ENCODE measurements at regions not wholly inside any gene's neighbourhood (a gene's known extent, or its start where the extent isn't known, plus 50 kb on each side); places are given as distances from the start of the nearest gene placed in this dataset.

- no peak overlapping the region for H3K27ac ChIP-seq (ENCODE audit: low read depth, low read length)
- ChIA-PET POLR2A (no interaction called here), CTCF (interaction anchor here (1.0 kb wide), 1 partner anchor 354 kb away, joined by 3 read pairs; no protein-coding TSS in a partner anchor)
- TF ChIP-seq CTCF (IDR thresholded peaks at IDR 0.05; ENCODE audit: low read depth, low read length): no peak
- H3K4me3 ChIP-seq (ENCODE audit: low read depth, low read length): no peak overlapping the region
- H3K27me3 ChIP-seq (ENCODE audit: control insufficient read depth, insufficient read depth, low read length): peaks cover 10% of the 10 kb centered on the region
- no peaks in the 10 kb centered on the region; the same call in 1 of the 2 replicates for H3K9me3 ChIP-seq (ENCODE audit: control insufficient read depth, insufficient read depth, low read length)
- no peak for DNase-seq (ENCODE audit: low read depth, low spot score)
Observed at GRCh38 chr9:126144603-126145456, 181.8 kb upstream of the MVB12B start.

DNA sequence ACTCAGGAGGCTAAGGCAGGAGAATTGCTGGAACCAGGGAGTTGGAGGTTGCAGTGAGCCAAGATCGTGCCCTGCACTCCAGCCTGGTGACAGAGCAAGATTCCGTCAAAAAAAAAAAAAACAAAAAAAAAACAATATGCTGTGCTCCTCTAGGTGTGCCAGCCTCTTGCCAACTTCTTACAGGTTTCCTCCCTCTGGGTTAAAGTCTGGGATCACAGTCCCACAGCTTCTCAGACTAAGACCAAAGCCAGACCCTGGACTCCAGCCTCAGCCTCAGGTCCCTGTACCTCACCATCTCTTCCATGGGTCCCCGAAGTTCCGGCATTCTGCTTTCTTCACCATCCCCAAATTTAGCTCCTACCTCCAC lies 180.8 kb upstream of the MVB12B start:
- TF ChIP-seq CTCF (IDR thresholded peaks at IDR 0.05; ENCODE audit: low read depth, low read length): no peak
- ChIA-PET CTCF (no interaction called here), POLR2A (no interaction called here)

DNA sequence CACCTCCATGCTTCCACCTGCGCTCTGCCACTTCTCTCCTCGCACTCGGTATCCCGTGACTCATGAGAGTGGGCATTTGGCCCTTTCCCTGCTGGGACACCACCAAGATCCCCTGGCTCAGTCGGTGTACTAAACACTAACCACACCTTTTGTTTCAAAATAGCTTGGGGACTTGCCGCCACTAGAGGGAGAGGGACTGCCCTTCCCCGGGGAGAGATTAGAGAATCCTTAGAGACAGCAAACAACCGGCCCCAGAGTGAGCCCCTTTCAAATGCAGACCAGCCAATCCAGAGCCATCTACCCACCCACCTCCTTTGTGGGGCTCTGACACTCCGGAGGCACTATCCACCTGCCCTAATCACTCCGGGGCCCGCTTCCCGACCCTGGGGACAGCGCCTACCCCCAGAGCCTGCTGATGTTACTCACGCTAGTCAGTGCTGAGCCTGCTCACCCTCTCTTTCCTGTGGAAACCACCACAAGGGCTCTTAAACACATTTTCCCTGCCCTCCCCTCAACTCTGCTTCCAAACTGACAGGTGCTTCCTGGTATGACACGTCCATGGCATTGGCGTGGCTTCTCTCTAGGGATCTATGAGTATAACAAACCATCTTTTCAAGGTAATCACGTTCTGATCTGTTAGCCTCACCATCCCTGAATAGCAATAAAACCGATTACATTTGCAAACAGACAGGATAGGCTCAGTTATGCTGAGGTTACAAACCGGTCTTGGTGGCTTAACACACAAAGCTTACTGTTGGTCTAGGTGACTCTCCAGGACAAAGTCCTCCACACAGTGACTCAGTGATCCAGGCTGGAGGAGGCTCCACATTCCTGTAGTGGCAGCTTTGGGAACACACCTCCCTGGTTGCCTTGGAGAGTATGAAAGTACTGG lies 180.1 kb upstream of the MVB12B start:
- no peak overlapping the region for H3K27ac ChIP-seq (ENCODE audit: low read depth, low read length)
- peak; percentile 47 for TF ChIP-seq CTCF (IDR thresholded peaks at IDR 0.05; ENCODE audit: low read depth, low read length)
- H3K4me3 ChIP-seq (ENCODE audit: low read depth, low read length): no peak overlapping the region
- DNase-seq (ENCODE audit: low read depth, low spot score): no peak
- H3K9me3 ChIP-seq (ENCODE audit: control insufficient read depth, insufficient read depth, low read length): no peaks in the 10 kb centered on the region; the same call in 1 of the 2 replicates
- CTCF ChIA-PET: no interaction called here
- POLR2A ChIA-PET: no interaction called here
- peaks cover 11% of the 10 kb centered on the region for H3K27me3 ChIP-seq (ENCODE audit: control insufficient read depth, insufficient read depth, low read length)

More for the DNA sequence above, 180.8 kb upstream of the MVB12B start:
- Histone ChIP-seq H3K27ac (ENCODE audit: low read depth, low read length) (no peak overlapping the region), H3K4me3 (ENCODE audit: low read depth, low read length) (no peak overlapping the region), H3K27me3 (ENCODE audit: control insufficient read depth, insufficient read depth, low read length) (peaks cover 11% of the 10 kb centered on the region), H3K9me3 (ENCODE audit: control insufficient read depth, insufficient read depth, low read length) (no peaks in the 10 kb centered on the region; the same call in 1 of the 2 replicates)
- DNase-seq (ENCODE audit: low read depth, low spot score): no peak

DNA sequence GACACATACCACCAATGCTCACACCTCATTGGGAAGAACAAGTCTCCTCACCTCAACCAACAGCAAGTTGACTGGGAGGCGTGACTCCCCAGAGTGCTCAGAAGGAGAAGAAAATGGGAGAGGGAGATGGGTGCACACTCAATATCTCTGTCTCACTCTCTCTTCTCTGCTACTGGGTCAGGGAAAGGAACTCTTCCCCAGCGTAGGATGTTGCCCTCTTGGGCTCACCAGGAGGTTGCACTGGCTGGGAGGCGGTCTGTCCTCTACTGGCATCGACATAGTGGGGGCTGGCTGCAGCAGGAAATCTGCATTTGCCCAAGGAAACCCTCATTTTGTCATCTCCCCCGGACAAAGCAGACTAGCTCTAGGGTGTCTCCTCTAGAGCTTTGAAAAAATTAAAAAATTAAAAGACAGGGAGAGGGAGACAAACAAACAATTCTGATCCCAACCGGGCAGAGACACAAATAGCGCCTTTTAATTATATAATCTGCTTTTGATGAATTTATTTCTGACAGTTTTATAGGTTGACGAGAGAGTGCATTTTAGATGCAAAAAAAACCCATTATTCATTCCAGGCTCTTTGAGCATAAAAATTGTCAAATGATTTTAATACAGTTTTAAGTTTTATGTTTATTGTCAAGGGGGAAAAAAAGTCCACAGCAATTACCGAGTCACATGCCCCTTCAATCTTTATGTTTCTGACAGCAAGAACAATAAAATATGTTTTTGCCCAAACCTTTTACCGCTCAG lies 179.3 kb upstream of the MVB12B start:
- Histone ChIP-seq H3K27me3 (ENCODE audit: control insufficient read depth, insufficient read depth, low read length) (peaks cover 14% of the 10 kb centered on the region), H3K4me3 (ENCODE audit: low read depth, low read length) (no peak overlapping the region), H3K27ac (ENCODE audit: low read depth, low read length) (no peak overlapping the region), H3K9me3 (ENCODE audit: control insufficient read depth, insufficient read depth, low read length) (no peaks in the 10 kb centered on the region; the same call in 1 of the 2 replicates)
- TF ChIP-seq CTCF (IDR thresholded peaks at IDR 0.05; ENCODE audit: low read depth, low read length): no peak
- CTCF ChIA-PET: no interaction called here
- POLR2A ChIA-PET: no interaction called here
- no peak for DNase-seq (ENCODE audit: low read depth, low spot score)

All from AG04450 (cell line).